ENCODE measurements at regions not wholly inside any gene's neighbourhood (a gene's known extent, or its start where the extent isn't known, plus 50 kb on each side); places are given as distances from the start of the nearest gene placed in this dataset.

GRCh38 chr16:87095271-87095670 lies 221.9 kb downstream of the C16orf95 start:
- Mint-ChIP-seq H3K4me1 (ENCODE audit: low read depth) (peaks cover 12% of the 10 kb centered on the region), H3K4me3 (ENCODE audit: low read depth) (no peak overlapping the region), H3K36me3 (ENCODE audit: insufficient read depth) (no peaks in the 10 kb centered on the region), H3K27ac (no peak overlapping the region), H3K9me3 (ENCODE audit: low read depth) (no peaks in the 10 kb centered on the region), H3K27me3 (peaks cover 26% of the 10 kb centered on the region)
- no peak for TF ChIP-seq CTCF (IDR thresholded peaks at IDR 0.05; ENCODE audit: unreplicated experiment)
- DNase-seq (ENCODE audit: low spot score, unreplicated experiment) = no peak

GRCh38 chr16:87096746-87097333 lies 220.4 kb downstream of the C16orf95 start:
- peaks cover 12% of the 10 kb centered on the region for H3K4me1 Mint-ChIP-seq (ENCODE audit: low read depth)
- DNase-seq (ENCODE audit: low spot score, unreplicated experiment) = no peak
- no peaks in the 10 kb centered on the region for H3K9me3 Mint-ChIP-seq (ENCODE audit: low read depth)
- no peaks in the 10 kb centered on the region for H3K36me3 Mint-ChIP-seq (ENCODE audit: insufficient read depth)
- no peak for TF ChIP-seq CTCF (IDR thresholded peaks at IDR 0.05; ENCODE audit: unreplicated experiment)
- H3K4me3 Mint-ChIP-seq (ENCODE audit: low read depth) = no peak overlapping the region
- peaks cover 30% of the 10 kb centered on the region for H3K27me3 Mint-ChIP-seq
- no peak overlapping the region for H3K27ac Mint-ChIP-seq

- Mint-ChIP-seq H3K27me3 (peaks cover 30% of the 10 kb centered on the region), H3K4me3 (ENCODE audit: low read depth) (no peak overlapping the region), H3K9me3 (ENCODE audit: low read depth) (no peaks in the 10 kb centered on the region), H3K27ac (no peak overlapping the region), H3K36me3 (ENCODE audit: insufficient read depth) (no peaks in the 10 kb centered on the region), H3K4me1 (ENCODE audit: low read depth) (peaks cover 14% of the 10 kb centered on the region)
- no peak for DNase-seq (ENCODE audit: low spot score, unreplicated experiment)
- TF ChIP-seq CTCF (IDR thresholded peaks at IDR 0.05; ENCODE audit: unreplicated experiment) = no peak
Observed at GRCh38 chr16:87098361-87098760, 218.8 kb downstream of the C16orf95 start.

GRCh38 chr16:87098976-87099720 lies 218.0 kb downstream of the C16orf95 start:
- no peaks in the 10 kb centered on the region for H3K36me3 Mint-ChIP-seq (ENCODE audit: insufficient read depth)
- peak overlapping the region; percentile 63 for H3K27ac Mint-ChIP-seq
- no peak overlapping the region for H3K4me3 Mint-ChIP-seq (ENCODE audit: low read depth)
- TF ChIP-seq CTCF (IDR thresholded peaks at IDR 0.05; ENCODE audit: unreplicated experiment) = no peak
- peaks cover 27% of the 10 kb centered on the region for H3K27me3 Mint-ChIP-seq
- H3K4me1 Mint-ChIP-seq (ENCODE audit: low read depth) = peaks cover 14% of the 10 kb centered on the region
- no peak for DNase-seq (ENCODE audit: low spot score, unreplicated experiment)
- H3K9me3 Mint-ChIP-seq (ENCODE audit: low read depth) = no peaks in the 10 kb centered on the region

- Mint-ChIP-seq H3K27me3 (peaks cover 16% of the 10 kb centered on the region), H3K27ac (no peak overlapping the region), H3K36me3 (ENCODE audit: insufficient read depth) (no peaks in the 10 kb centered on the region), H3K4me1 (ENCODE audit: low read depth) (peaks cover 12% of the 10 kb centered on the region), H3K4me3 (ENCODE audit: low read depth) (no peak overlapping the region), H3K9me3 (ENCODE audit: low read depth) (no peaks in the 10 kb centered on the region)
- DNase-seq (ENCODE audit: low spot score, unreplicated experiment) = no peak
- TF ChIP-seq CTCF (IDR thresholded peaks at IDR 0.05; ENCODE audit: unreplicated experiment) = no peak
Observed at GRCh38 chr16:87100306-87101058, 216.7 kb downstream of the C16orf95 start.
